ENCODE measurements at regions not wholly inside any gene's neighbourhood (a gene's known extent, or its start where the extent isn't known, plus 50 kb on each side); places are given as distances from the start of the nearest gene placed in this dataset.

- Mint-ChIP-seq H3K4me1 (peaks cover 7% of the 10 kb centered on the region), H3K27me3 (ENCODE audit: low read depth) (peaks cover 17% of the 10 kb centered on the region), H3K27ac (no peak overlapping the region), H3K9me3 (peaks cover 13% of the 10 kb centered on the region), H3K36me3 (peaks cover 9% of the 10 kb centered on the region), H3K4me3 (no peak overlapping the region)
- no peak for TF ChIP-seq FOXJ3 (CRISPR knock-in tag; IDR thresholded peaks at IDR 0.05; ENCODE audit: borderline replicate concordance)
- TF ChIP-seq GABPB1 (CRISPR knock-in tag; IDR thresholded peaks at IDR 0.05): no peak
- no peak for TF ChIP-seq SOX15 (CRISPR knock-in tag; IDR thresholded peaks at IDR 0.05)
- TF ChIP-seq ZBTB43 (CRISPR knock-in tag; IDR thresholded peaks at IDR 0.05): no peak
- no peak for TF ChIP-seq GTF2I (CRISPR knock-in tag; conservative IDR thresholded peaks at IDR 0.05)
- no peak for TF ChIP-seq ZNF281 (CRISPR knock-in tag; IDR thresholded peaks at IDR 0.05)
- no peak for TF ChIP-seq USF2 (CRISPR knock-in tag; IDR thresholded peaks at IDR 0.05)
- TF ChIP-seq IRF1 (CRISPR knock-in tag; IDR thresholded peaks at IDR 0.05): no peak
- TF ChIP-seq MLX (CRISPR knock-in tag; IDR thresholded peaks at IDR 0.05): no peak
- TF ChIP-seq AFF4 (CRISPR knock-in tag; IDR thresholded peaks at IDR 0.05; ENCODE audit: borderline replicate concordance): no peak
- TF ChIP-seq JUN (CRISPR knock-in tag; IDR thresholded peaks at IDR 0.05): no peak
- TF ChIP-seq ERG (CRISPR knock-in tag; IDR thresholded peaks at IDR 0.05): no peak
- DNase-seq (ENCODE audit: low spot score) (no peak), ATAC-seq (no peak)
- POLR2A ChIA-PET: no interaction called here
- CTCF ChIA-PET: no interaction called here
Measured at GRCh38 chr17:77534137-77534536, 393.4 kb downstream of the SEC14L1 start.

GRCh38 chr17:77535435-77535834 lies 394.7 kb downstream of the SEC14L1 start:
- no peak for ATAC-seq
- no peak for DNase-seq (ENCODE audit: low spot score)
- H3K27me3 Mint-ChIP-seq (ENCODE audit: low read depth): peaks cover 13% of the 10 kb centered on the region
- ChIA-PET POLR2A (no interaction called here), CTCF (no interaction called here)
- H3K27ac Mint-ChIP-seq: no peak overlapping the region
- H3K36me3 Mint-ChIP-seq: peaks cover 9% of the 10 kb centered on the region
- H3K4me1 Mint-ChIP-seq: peaks cover 11% of the 10 kb centered on the region
- H3K9me3 Mint-ChIP-seq: peaks cover 13% of the 10 kb centered on the region
- TF ChIP-seq ESRRA (CRISPR knock-in tag; IDR thresholded peaks at IDR 0.05; ENCODE audit: borderline replicate concordance) (no peak), TEAD4 (CRISPR knock-in tag; IDR thresholded peaks at IDR 0.05) (no peak), CREM (CRISPR knock-in tag; IDR thresholded peaks at IDR 0.05) (no peak), E2F1 (CRISPR knock-in tag; IDR thresholded peaks at IDR 0.05) (no peak), JUN (CRISPR knock-in tag; IDR thresholded peaks at IDR 0.05) (no peak), IRF1 (CRISPR knock-in tag; IDR thresholded peaks at IDR 0.05) (no peak), EMX1 (CRISPR knock-in tag; IDR thresholded peaks at IDR 0.05) (no peak), USF1 (CRISPR knock-in tag; IDR thresholded peaks at IDR 0.05) (no peak)
- no peak overlapping the region for H3K4me3 Mint-ChIP-seq

Measured in WTC11 (cell line).